ENCODE measurements at regions not wholly inside any gene's neighbourhood (a gene's known extent, or its start where the extent isn't known, plus 50 kb on each side); places are given as distances from the start of the nearest gene placed in this dataset.
"Not testable (repeated sequence)": the region's sequence is repeated elsewhere in the genome, so short reads cannot be mapped to it uniquely, and the experiment has no call there.

GRCh38 chr4:117014236-117014635, 71.1 kb downstream of the TRAM1L1 start:
- no peak for DNase-seq

GRCh38 chr4:117010671-117011070, 74.7 kb downstream of the TRAM1L1 start:
- DNase-seq = no peak

GRCh38 chr4:117001077-117001476, 84.3 kb downstream of the TRAM1L1 start:
- no peak for DNase-seq

GRCh38 chr4:116982656-116983055, 102.7 kb downstream of the TRAM1L1 start:
- DNase-seq = no peak

GRCh38 chr4:116980436-116980835, 104.9 kb downstream of the TRAM1L1 start:
- DNase-seq = not testable (repeated sequence)

GRCh38 chr4:116959045-116959444, 126.3 kb downstream of the TRAM1L1 start:
- DNase-seq = no peak

GRCh38 chr4:116953947-116954346, 131.4 kb downstream of the TRAM1L1 start:
- DNase-seq = no peak

- DNase-seq = no peak
Measured at GRCh38 chr4:116952530-116953136, 132.7 kb downstream of the TRAM1L1 start.

GRCh38 chr4:116949856-116950255, 135.5 kb downstream of the TRAM1L1 start:
- DNase-seq = no peak

GRCh38 chr4:116942315-116942714, 143.1 kb downstream of the TRAM1L1 start:
- no peak for DNase-seq

GRCh38 chr4:116930329-116930728, 155.0 kb downstream of the TRAM1L1 start:
- no peak for DNase-seq

GRCh38 chr4:116926631-116927295, 158.6 kb downstream of the TRAM1L1 start:
- DNase-seq = no peak

GRCh38 chr4:116925900-116926457, 159.4 kb downstream of the TRAM1L1 start:
- no peak for DNase-seq

- no peak for DNase-seq
Measured at GRCh38 chr4:116923389-116923788, 162.0 kb downstream of the TRAM1L1 start.

GRCh38 chr4:116913451-116913850, 171.9 kb downstream of the TRAM1L1 start:
- no peak for DNase-seq

- no peak for DNase-seq
Measured at GRCh38 chr4:116906758-116907157, 178.6 kb downstream of the TRAM1L1 start.

- no peak for DNase-seq
Measured at GRCh38 chr4:116899561-116899960, 185.8 kb downstream of the TRAM1L1 start.

- DNase-seq = no peak
Measured at GRCh38 chr4:116885579-116885978, 199.8 kb downstream of the TRAM1L1 start.

- no peak for DNase-seq
Measured at GRCh38 chr4:116882503-116882902, 202.9 kb downstream of the TRAM1L1 start.

GRCh38 chr4:116881077-116881476, 204.3 kb downstream of the TRAM1L1 start:
- DNase-seq = no peak

- no peak for DNase-seq
Measured at GRCh38 chr4:116880625-116881024, 204.8 kb downstream of the TRAM1L1 start.

GRCh38 chr4:116878280-116878679, 207.1 kb downstream of the TRAM1L1 start:
- no peak for DNase-seq

GRCh38 chr4:116877069-116877468, 208.3 kb downstream of the TRAM1L1 start:
- DNase-seq = no peak

- DNase-seq = no peak
Measured at GRCh38 chr4:116872941-116873340, 212.4 kb downstream of the TRAM1L1 start.

- DNase-seq = no peak
Measured at GRCh38 chr4:116872308-116872707, 213.1 kb downstream of the TRAM1L1 start.

All from NCI-H1092 (cell line).